ENCODE measurements at regions not wholly inside any gene's neighbourhood (a gene's known extent, or its start where the extent isn't known, plus 50 kb on each side); places are given as distances from the start of the nearest gene placed in this dataset.

GRCh38 chr10:62480196-62480595 is 106.0 kb downstream of the ZNF365 start:
- DNase-seq (ENCODE audit: low spot score), result no peak
- Histone ChIP-seq H3K27ac (no peak overlapping the region), H3K27me3 (no peaks in the 10 kb centered on the region), H3F3A (ENCODE audit: low read depth) (no peaks in the 10 kb centered on the region), H2AFZ (replicated peaks) (no peak overlapping the region), H3K36me3 (no peaks in the 10 kb centered on the region), H3K4me2 (no peak overlapping the region), H3K4me1 (no peaks in the 10 kb centered on the region), H3K9ac (no peak overlapping the region), H4K20me1 (ENCODE audit: low read depth) (no peaks in the 10 kb centered on the region), H3K79me2 (ENCODE audit: low read depth) (no peaks in the 10 kb centered on the region), H3K4me3 (no peak overlapping the region), H3K9me3 (ENCODE audit: low read depth) (no peaks in the 10 kb centered on the region)
- no peak overlapping the region for H3K27ac Mint-ChIP-seq
- no peak for TF ChIP-seq CTCF (IDR thresholded peaks at IDR 0.05)
- no peak for TF ChIP-seq EZH2 (IDR thresholded peaks at IDR 0.05)
- no peak for TF ChIP-seq EZH2phosphoT487 (IDR thresholded peaks at IDR 0.05)
- no peaks in the 10 kb centered on the region for H3K4me1 Mint-ChIP-seq
- no peak overlapping the region for H3K4me3 Mint-ChIP-seq
- no peaks in the 10 kb centered on the region for H3K36me3 Mint-ChIP-seq
- H3K27me3 Mint-ChIP-seq (ENCODE audit: insufficient read depth, low read depth), result peaks cover 3% of the 10 kb centered on the region
- no peaks in the 10 kb centered on the region for H3K9me3 Mint-ChIP-seq

- no peaks in the 10 kb centered on the region for H3K9me3 Mint-ChIP-seq
- no peaks in the 10 kb centered on the region for H3K36me3 Mint-ChIP-seq
- H3K9me3 ChIP-seq (ENCODE audit: low read depth), result no peaks in the 10 kb centered on the region
- no peaks in the 10 kb centered on the region for H3K79me2 ChIP-seq (ENCODE audit: low read depth)
- H2AFZ ChIP-seq (replicated peaks), result no peak overlapping the region
- H4K20me1 ChIP-seq (ENCODE audit: low read depth), result no peaks in the 10 kb centered on the region
- no peak overlapping the region for H3K4me3 Mint-ChIP-seq
- no peaks in the 10 kb centered on the region for H3K27me3 ChIP-seq
- H3K36me3 ChIP-seq, result no peaks in the 10 kb centered on the region
- no peak overlapping the region for H3K4me3 ChIP-seq
- no peak overlapping the region for H3K27ac Mint-ChIP-seq
- H3K27me3 Mint-ChIP-seq (ENCODE audit: insufficient read depth, low read depth), result no peaks in the 10 kb centered on the region
- no peak for TF ChIP-seq EZH2 (IDR thresholded peaks at IDR 0.05)
- TF ChIP-seq CTCF (IDR thresholded peaks at IDR 0.05), result no peak
- TF ChIP-seq EZH2phosphoT487 (IDR thresholded peaks at IDR 0.05), result no peak
- no peak overlapping the region for H3K4me2 ChIP-seq
- H3K27ac ChIP-seq, result no peak overlapping the region
- no peaks in the 10 kb centered on the region for H3K4me1 ChIP-seq
- H3K9ac ChIP-seq, result no peak overlapping the region
- no peaks in the 10 kb centered on the region for H3F3A ChIP-seq (ENCODE audit: low read depth)
- DNase-seq (ENCODE audit: low spot score), result no peak
- H3K4me1 Mint-ChIP-seq, result no peaks in the 10 kb centered on the region
These were observed 108.4 kb downstream of the ZNF365 start for GRCh38 chr10:62482581-62482980.

DNA sequence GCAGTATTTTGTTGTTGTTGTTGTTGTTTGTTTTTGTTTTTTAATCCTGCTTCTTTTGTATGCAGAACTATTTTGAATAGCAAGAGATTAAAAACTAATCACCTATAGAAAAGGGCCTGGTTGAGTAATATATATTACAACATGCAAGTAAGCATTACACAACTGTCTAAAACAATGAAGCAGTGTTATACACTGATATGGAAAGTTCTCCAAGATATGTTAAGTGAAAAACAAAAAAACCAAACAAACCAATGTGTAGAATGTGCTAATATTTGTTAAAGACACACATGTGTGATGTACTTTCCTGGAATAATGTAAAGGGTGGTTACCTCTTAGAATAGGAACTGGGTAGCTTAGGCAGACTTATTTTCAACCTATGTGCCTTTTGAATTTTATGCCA is 117.4 kb downstream of the ZNF365 start:
- Histone ChIP-seq H3K27ac (no peak overlapping the region), H3F3A (ENCODE audit: low read depth) (no peaks in the 10 kb centered on the region), H3K4me3 (no peak overlapping the region), H3K9ac (no peak overlapping the region), H3K79me2 (ENCODE audit: low read depth) (no peaks in the 10 kb centered on the region), H3K9me3 (ENCODE audit: low read depth) (no peaks in the 10 kb centered on the region), H3K4me2 (no peak overlapping the region), H3K27me3 (no peaks in the 10 kb centered on the region), H2AFZ (replicated peaks) (no peak overlapping the region), H3K36me3 (no peaks in the 10 kb centered on the region), H4K20me1 (ENCODE audit: low read depth) (no peaks in the 10 kb centered on the region), H3K4me1 (no peaks in the 10 kb centered on the region)
- H3K36me3 Mint-ChIP-seq, result no peaks in the 10 kb centered on the region
- no peak overlapping the region for H3K4me3 Mint-ChIP-seq
- H3K27me3 Mint-ChIP-seq (ENCODE audit: insufficient read depth, low read depth), result no peaks in the 10 kb centered on the region
- H3K4me1 Mint-ChIP-seq, result peaks cover 3% of the 10 kb centered on the region
- no peak overlapping the region for H3K27ac Mint-ChIP-seq
- DNase-seq (ENCODE audit: low spot score), result no peak
- no peak for TF ChIP-seq EZH2 (IDR thresholded peaks at IDR 0.05)
- TF ChIP-seq CTCF (IDR thresholded peaks at IDR 0.05), result no peak
- no peak for TF ChIP-seq EZH2phosphoT487 (IDR thresholded peaks at IDR 0.05)
- no peaks in the 10 kb centered on the region for H3K9me3 Mint-ChIP-seq

Data from neural progenitor cell (in vitro differentiated cells).